GM23338 (cell line): ENCODE measurements at regions not wholly inside any gene's neighbourhood (a gene's known extent, or its start where the extent isn't known, plus 50 kb on each side); places are given as distances from the start of the nearest gene placed in this dataset.

Source experiments
- CREB1 ChIP-seq: fragments of 250-450 bp; sonication (Bioruptor Pico); IDR thresholded peaks from 2 replicates; pipeline ENCODE4 v1.5.0; 2020; ENCODE audit warnings: low read depth, mild to moderate bottlenecking, moderate library complexity
- CTCF ChIP-seq, 2 experiments: fragments of 200-600 bp in 1 of 2; sonication (generic) in 1 of 2; conservative IDR thresholded peaks; 2 replicates each; pipeline versions ENCODE4 v1.5.1 to v1.6.1; 2016 to 2017; ENCODE audit warnings: antibody characterized with exemption in 2 of 2, low read depth in 2 of 2, mild to moderate bottlenecking in 2 of 2, moderate library complexity in 1 of 2
- POLR2AphosphoS5 ChIP-seq: IDR thresholded peaks from 2 replicates; pipeline ENCODE4 v1.6.1; 2016; ENCODE audit warnings: antibody characterized with exemption, low read depth

DNA sequence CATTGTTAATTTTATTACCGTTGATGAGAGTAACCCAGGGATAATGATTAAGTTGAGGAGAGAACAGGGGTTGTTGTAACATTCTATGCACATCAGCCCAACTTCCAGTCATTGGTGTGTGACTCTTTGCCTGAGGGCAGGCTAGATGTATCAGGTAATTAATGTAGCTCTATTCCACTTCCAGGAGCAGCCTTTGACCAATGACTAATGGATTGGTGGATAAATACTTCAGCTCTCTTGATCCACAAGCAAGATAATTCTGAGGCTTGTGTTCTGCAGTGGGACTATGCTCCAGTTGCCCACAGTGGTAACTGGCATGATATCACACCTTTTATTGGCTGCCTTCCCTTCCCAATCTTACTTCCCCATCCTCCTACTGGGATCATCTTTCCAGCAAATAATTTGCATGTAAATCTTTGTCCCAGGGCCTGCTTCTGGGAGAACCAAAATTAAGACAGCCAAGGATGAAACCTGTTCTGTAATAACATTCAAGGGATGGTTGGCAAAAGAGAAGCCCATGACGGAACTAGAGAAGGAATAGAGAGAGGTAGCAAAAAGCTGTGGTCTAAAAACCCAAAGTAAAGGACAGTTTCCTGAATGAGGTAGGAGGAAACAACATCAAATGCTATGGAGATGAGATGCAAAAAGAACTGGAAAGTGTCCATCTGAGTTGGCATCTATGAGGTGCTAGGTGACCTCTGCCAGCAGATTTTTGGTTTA, 241.4 kb upstream of the RPS6KA3 start:
- TF ChIP-seq POLR2AphosphoS5 (no peak), CTCF (conservative IDR thresholded peaks at IDR 0.05; ENCODE audit: low read depth in 2 of 2) (no peak), CREB1 (CRISPR knock-in tag) (no peak)
